ENCODE measurements at regions not wholly inside any gene's neighbourhood (a gene's known extent, or its start where the extent isn't known, plus 50 kb on each side); places are given as distances from the start of the nearest gene placed in this dataset.

DNA sequence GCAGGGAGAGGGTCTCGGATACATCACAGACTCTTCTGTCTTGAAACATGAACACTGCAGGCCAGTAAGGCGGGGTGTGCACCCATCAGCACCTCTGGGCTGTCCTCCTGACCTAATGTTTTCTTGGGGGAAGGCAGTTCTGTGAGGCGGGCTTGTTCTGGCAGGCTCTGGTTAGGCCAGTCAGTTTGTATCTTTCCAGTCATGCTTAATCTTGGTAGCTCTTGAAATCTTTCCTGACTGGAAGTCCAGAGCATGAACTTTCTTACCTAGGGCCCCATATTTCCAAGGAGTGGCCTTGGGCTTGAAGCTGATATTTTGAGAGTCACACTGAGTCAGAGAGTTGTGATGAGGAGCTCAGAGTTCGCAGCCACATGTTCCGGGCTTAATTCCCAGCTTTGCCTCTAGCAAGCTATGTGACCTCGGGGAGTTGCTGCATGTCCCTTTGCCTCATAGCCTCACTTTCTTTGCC is 54.2 kb upstream of the RASSF6 start:
- TF ChIP-seq, protein P1, sequence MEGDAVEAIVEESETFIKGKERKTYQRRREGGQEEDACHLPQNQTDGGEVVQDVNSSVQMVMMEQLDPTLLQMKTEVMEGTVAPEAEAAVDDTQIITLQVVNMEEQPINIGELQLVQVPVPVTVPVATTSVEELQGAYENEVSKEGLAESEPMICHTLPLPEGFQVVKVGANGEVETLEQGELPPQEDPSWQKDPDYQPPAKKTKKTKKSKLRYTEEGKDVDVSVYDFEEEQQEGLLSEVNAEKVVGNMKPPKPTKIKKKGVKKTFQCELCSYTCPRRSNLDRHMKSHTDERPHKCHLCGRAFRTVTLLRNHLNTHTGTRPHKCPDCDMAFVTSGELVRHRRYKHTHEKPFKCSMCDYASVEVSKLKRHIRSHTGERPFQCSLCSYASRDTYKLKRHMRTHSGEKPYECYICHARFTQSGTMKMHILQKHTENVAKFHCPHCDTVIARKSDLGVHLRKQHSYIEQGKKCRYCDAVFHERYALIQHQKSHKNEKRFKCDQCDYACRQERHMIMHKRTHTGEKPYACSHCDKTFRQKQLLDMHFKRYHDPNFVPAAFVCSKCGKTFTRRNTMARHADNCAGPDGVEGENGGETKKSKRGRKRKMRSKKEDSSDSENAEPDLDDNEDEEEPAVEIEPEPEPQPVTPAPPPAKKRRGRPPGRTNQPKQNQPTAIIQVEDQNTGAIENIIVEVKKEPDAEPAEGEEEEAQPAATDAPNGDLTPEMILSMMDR (IDR thresholded peaks at IDR 0.05), result no peak
- no peak for TF ChIP-seq POLR2A (IDR thresholded peaks at IDR 0.05)
